ENCODE measurements at regions not wholly inside any gene's neighbourhood (a gene's known extent, or its start where the extent isn't known, plus 50 kb on each side); places are given as distances from the start of the nearest gene placed in this dataset.

- POLR2A ChIA-PET (ENCODE audit: partially characterized antibody), result no interaction called here
- H3K27ac Mint-ChIP-seq, result no peak overlapping the region
- H3K9me3 ChIP-seq (ENCODE audit: control insufficient read depth in 1 of 2, low read length in 2 of 2), result no peaks in the 10 kb centered on the region
- no peak overlapping the region for H3K4me3 Mint-ChIP-seq
- no peak for DNase-seq
- no peak overlapping the region for H3K4me3 ChIP-seq (ENCODE audit: low read length in 2 of 2)
- no peaks in the 10 kb centered on the region for H3K36me3 Mint-ChIP-seq
- no peaks in the 10 kb centered on the region for H3K27me3 Mint-ChIP-seq
- no peaks in the 10 kb centered on the region for H3K4me1 Mint-ChIP-seq
- no peaks in the 10 kb centered on the region for H3K27me3 ChIP-seq (ENCODE audit: insufficient read depth, low read length)
- H3K4me1 ChIP-seq (ENCODE audit: insufficient read depth, low read length), result no peaks in the 10 kb centered on the region
- peaks cover 0 to 6% (median 0%) of the 10 kb centered on the region in 8 donors for H3K9me3 Mint-ChIP-seq
- H3K36me3 ChIP-seq (ENCODE audit: insufficient read depth, low read length), result no peaks in the 10 kb centered on the region
- H3K27ac ChIP-seq (ENCODE audit: low read depth, low read length), result no peak overlapping the region
- CTCF ChIA-PET (ENCODE audit: partially characterized antibody), result no interaction called here
- intact Hi-C loops (cut with micrococcal nuclease), result no loop called here
Measured at GRCh38 chr5:98275980-98276379, 497.5 kb upstream of the RGMB start.

GRCh38 chr5:98282521-98282920, 490.9 kb upstream of the RGMB start:
- H3K4me3 ChIP-seq (ENCODE audit: low read length in 2 of 2), result no peak overlapping the region
- ChIA-PET POLR2A (ENCODE audit: partially characterized antibody) (no interaction called here), CTCF (ENCODE audit: partially characterized antibody) (interaction anchor here (0.7 kb wide), 1 partner anchor 936 kb away, joined by 3 read pairs; no protein-coding TSS in a partner anchor)
- H3K4me3 Mint-ChIP-seq, result no peak overlapping the region
- no peaks in the 10 kb centered on the region for H3K9me3 Mint-ChIP-seq
- H3K27ac Mint-ChIP-seq, result no peak overlapping the region
- no peak for DNase-seq
- no peaks in the 10 kb centered on the region for H3K4me1 ChIP-seq (ENCODE audit: insufficient read depth, low read length)
- no peaks in the 10 kb centered on the region for H3K36me3 Mint-ChIP-seq
- H3K9me3 ChIP-seq (ENCODE audit: control insufficient read depth in 1 of 2, low read length in 2 of 2), result no peaks in the 10 kb centered on the region
- no peaks in the 10 kb centered on the region for H3K27me3 ChIP-seq (ENCODE audit: insufficient read depth, low read length)
- H3K4me1 Mint-ChIP-seq, result no peaks in the 10 kb centered on the region
- H3K36me3 ChIP-seq (ENCODE audit: insufficient read depth, low read length), result no peaks in the 10 kb centered on the region
- peaks cover 0 to 1% of the 10 kb centered on the region in 2 donors for H3K27me3 Mint-ChIP-seq
- no peak overlapping the region for H3K27ac ChIP-seq (ENCODE audit: low read depth, low read length)
- intact Hi-C loops (cut with micrococcal nuclease), result no loop called here

- no peak for DNase-seq
- Mint-ChIP-seq H3K36me3 (no peaks in the 10 kb centered on the region), H3K27me3 (peaks cover 0 to 2% of the 10 kb centered on the region in 2 donors), H3K4me1 (no peaks in the 10 kb centered on the region), H3K27ac (no peak overlapping the region), H3K9me3 (peaks cover 0 to 1% (median 0%) of the 10 kb centered on the region in 8 donors), H3K4me3 (no peak overlapping the region)
- Histone ChIP-seq H3K9me3 (ENCODE audit: control insufficient read depth in 1 of 2, low read length in 2 of 2) (no peaks in the 10 kb centered on the region), H3K4me3 (ENCODE audit: low read length in 2 of 2) (no peak overlapping the region), H3K36me3 (ENCODE audit: insufficient read depth, low read length) (no peaks in the 10 kb centered on the region), H3K27ac (ENCODE audit: low read depth, low read length) (no peak overlapping the region), H3K27me3 (ENCODE audit: insufficient read depth, low read length) (no peaks in the 10 kb centered on the region), H3K4me1 (ENCODE audit: insufficient read depth, low read length) (no peaks in the 10 kb centered on the region)
- intact Hi-C loops (cut with micrococcal nuclease), result no loop called here
- ChIA-PET POLR2A (ENCODE audit: partially characterized antibody) (no interaction called here), CTCF (ENCODE audit: partially characterized antibody) (no interaction called here)
Measured at GRCh38 chr5:98292496-98292895, 481.0 kb upstream of the RGMB start.

- peaks cover under 1 to 4% of the 10 kb centered on the region in 2 donors for H3K27me3 Mint-ChIP-seq
- no peaks in the 10 kb centered on the region for H3K36me3 ChIP-seq (ENCODE audit: insufficient read depth, low read length)
- ChIA-PET CTCF (ENCODE audit: partially characterized antibody) (no interaction called here), POLR2A (ENCODE audit: partially characterized antibody) (no interaction called here)
- H3K4me1 ChIP-seq (ENCODE audit: insufficient read depth, low read length), result no peaks in the 10 kb centered on the region
- no peak overlapping the region for H3K27ac Mint-ChIP-seq
- no peaks in the 10 kb centered on the region for H3K4me1 Mint-ChIP-seq
- H3K27me3 ChIP-seq (ENCODE audit: insufficient read depth, low read length), result no peaks in the 10 kb centered on the region
- no peaks in the 10 kb centered on the region for H3K9me3 ChIP-seq (ENCODE audit: control insufficient read depth in 1 of 2, low read length in 2 of 2)
- intact Hi-C loops (cut with micrococcal nuclease), result no loop called here
- peaks cover 0 to 3% (median 0%) of the 10 kb centered on the region in 8 donors for H3K9me3 Mint-ChIP-seq
- no peak overlapping the region for H3K4me3 Mint-ChIP-seq
- H3K36me3 Mint-ChIP-seq, result no peaks in the 10 kb centered on the region
- no peak for DNase-seq
- H3K27ac ChIP-seq (ENCODE audit: low read depth, low read length), result no peak overlapping the region
- no peak overlapping the region for H3K4me3 ChIP-seq (ENCODE audit: low read length in 2 of 2)
Measured at GRCh38 chr5:98296426-98296825, 477.0 kb upstream of the RGMB start.

GRCh38 chr5:98299435-98299834, 474.0 kb upstream of the RGMB start:
- no peak overlapping the region for H3K27ac Mint-ChIP-seq
- no peaks in the 10 kb centered on the region for H3K4me1 Mint-ChIP-seq
- H3K36me3 ChIP-seq (ENCODE audit: insufficient read depth, low read length), result no peaks in the 10 kb centered on the region
- H3K4me3 Mint-ChIP-seq, result no peak overlapping the region
- H3K4me1 ChIP-seq (ENCODE audit: insufficient read depth, low read length), result no peaks in the 10 kb centered on the region
- peaks cover 0 to 3% (median 0%) of the 10 kb centered on the region in 8 donors for H3K9me3 Mint-ChIP-seq
- peaks cover 3 to 4% of the 10 kb centered on the region in 2 donors for H3K27me3 Mint-ChIP-seq
- no peak for DNase-seq
- no peaks in the 10 kb centered on the region for H3K36me3 Mint-ChIP-seq
- no peak overlapping the region for H3K27ac ChIP-seq (ENCODE audit: low read depth, low read length)
- ChIA-PET CTCF (ENCODE audit: partially characterized antibody) (no interaction called here), POLR2A (ENCODE audit: partially characterized antibody) (no interaction called here)
- intact Hi-C loops (cut with micrococcal nuclease), result no loop called here
- H3K27me3 ChIP-seq (ENCODE audit: insufficient read depth, low read length), result no peaks in the 10 kb centered on the region
- H3K9me3 ChIP-seq (ENCODE audit: control insufficient read depth in 1 of 2, low read length in 2 of 2), result no peaks in the 10 kb centered on the region
- no peak overlapping the region for H3K4me3 ChIP-seq (ENCODE audit: low read length in 2 of 2)

GRCh38 chr5:98301547-98301946, 471.9 kb upstream of the RGMB start:
- no peak for DNase-seq
- no peaks in the 10 kb centered on the region for H3K27me3 ChIP-seq (ENCODE audit: insufficient read depth, low read length)
- POLR2A ChIA-PET (ENCODE audit: partially characterized antibody), result no interaction called here
- H3K4me1 ChIP-seq (ENCODE audit: insufficient read depth, low read length), result no peaks in the 10 kb centered on the region
- no peak overlapping the region for H3K27ac Mint-ChIP-seq
- H3K4me3 Mint-ChIP-seq, result no peak overlapping the region
- CTCF ChIA-PET (ENCODE audit: partially characterized antibody), result no interaction called here
- H3K27me3 Mint-ChIP-seq, result peaks cover 3 to 4% of the 10 kb centered on the region in 2 donors
- no peaks in the 10 kb centered on the region for H3K4me1 Mint-ChIP-seq
- no peak overlapping the region for H3K27ac ChIP-seq (ENCODE audit: low read depth, low read length)
- no peaks in the 10 kb centered on the region for H3K9me3 ChIP-seq (ENCODE audit: control insufficient read depth in 1 of 2, low read length in 2 of 2)
- peaks cover 0 to 2% (median 0%) of the 10 kb centered on the region in 8 donors for H3K9me3 Mint-ChIP-seq
- H3K4me3 ChIP-seq (ENCODE audit: low read length in 2 of 2), result no peak overlapping the region
- intact Hi-C loops (cut with micrococcal nuclease), result no loop called here
- H3K36me3 ChIP-seq (ENCODE audit: insufficient read depth, low read length), result no peaks in the 10 kb centered on the region
- H3K36me3 Mint-ChIP-seq, result no peaks in the 10 kb centered on the region

GRCh38 chr5:98307811-98308210, 465.7 kb upstream of the RGMB start:
- H3K27ac Mint-ChIP-seq, result no peak overlapping the region
- H3K27ac ChIP-seq (ENCODE audit: low read depth, low read length), result no peak overlapping the region
- peaks cover 0 to 2% (median 0%) of the 10 kb centered on the region in 8 donors for H3K9me3 Mint-ChIP-seq
- CTCF ChIA-PET (ENCODE audit: partially characterized antibody), result no interaction called here
- no peak for DNase-seq
- H3K9me3 ChIP-seq (ENCODE audit: control insufficient read depth in 1 of 2, low read length in 2 of 2), result no peaks in the 10 kb centered on the region
- intact Hi-C loops (cut with micrococcal nuclease), result no loop called here
- peaks cover 0 to 5% (median 4%) of the 10 kb centered on the region in 4 donors for H3K4me1 Mint-ChIP-seq
- no peaks in the 10 kb centered on the region for H3K36me3 ChIP-seq (ENCODE audit: insufficient read depth, low read length)
- no peak overlapping the region for H3K4me3 Mint-ChIP-seq
- POLR2A ChIA-PET (ENCODE audit: partially characterized antibody), result no interaction called here
- H3K4me1 ChIP-seq (ENCODE audit: insufficient read depth, low read length), result no peaks in the 10 kb centered on the region
- no peaks in the 10 kb centered on the region for H3K27me3 Mint-ChIP-seq
- no peak overlapping the region for H3K4me3 ChIP-seq (ENCODE audit: low read length in 2 of 2)
- H3K36me3 Mint-ChIP-seq, result no peaks in the 10 kb centered on the region
- H3K27me3 ChIP-seq (ENCODE audit: insufficient read depth, low read length), result no peaks in the 10 kb centered on the region

GRCh38 chr5:98308231-98308630, 465.2 kb upstream of the RGMB start:
- Mint-ChIP-seq H3K4me3 (no peak overlapping the region), H3K36me3 (no peaks in the 10 kb centered on the region), H3K27ac (no peak overlapping the region), H3K27me3 (no peaks in the 10 kb centered on the region), H3K4me1 (peaks cover 0 to 5% (median 4%) of the 10 kb centered on the region in 4 donors), H3K9me3 (peaks cover 0 to 2% (median 0%) of the 10 kb centered on the region in 8 donors)
- no peak overlapping the region for H3K27ac ChIP-seq (ENCODE audit: low read depth, low read length)
- no peaks in the 10 kb centered on the region for H3K27me3 ChIP-seq (ENCODE audit: insufficient read depth, low read length)
- H3K36me3 ChIP-seq (ENCODE audit: insufficient read depth, low read length), result no peaks in the 10 kb centered on the region
- no peaks in the 10 kb centered on the region for H3K9me3 ChIP-seq (ENCODE audit: control insufficient read depth in 1 of 2, low read length in 2 of 2)
- H3K4me1 ChIP-seq (ENCODE audit: insufficient read depth, low read length), result no peaks in the 10 kb centered on the region
- intact Hi-C loops (cut with micrococcal nuclease), result no loop called here
- H3K4me3 ChIP-seq (ENCODE audit: low read length in 2 of 2), result no peak overlapping the region
- DNase-seq, result no peak
- ChIA-PET CTCF (ENCODE audit: partially characterized antibody) (no interaction called here), POLR2A (ENCODE audit: partially characterized antibody) (no interaction called here)
